ENCODE measurements at regions not wholly inside any gene's neighbourhood (a gene's known extent, or its start where the extent isn't known, plus 50 kb on each side); places are given as distances from the start of the nearest gene placed in this dataset.

- TF ChIP-seq GABPA (IDR thresholded peaks at IDR 0.05 in 1 of 2, conservative IDR thresholded peaks at IDR 0.05 in 1 of 2) (no peak), YY1 (IDR thresholded peaks at IDR 0.05) (no peak)
- Histone ChIP-seq H3K4me1 (ENCODE audit: control insufficient read depth in 4 of 4, insufficient read depth in 4 of 4, low read length in 3 of 4) (peaks cover 0 to 1% (median 0%) of the 10 kb centered on the region in 4 donors), H3K9ac (ENCODE audit: low read depth in 1 of 2, low read length in 2 of 2) (no peak overlapping the region), H3K36me3 (ENCODE audit: control insufficient read depth in 4 of 4, insufficient read depth in 3 of 4, low read depth in 1 of 4, low read length in 3 of 4) (no peaks in the 10 kb centered on the region), H3K27ac (ENCODE audit: low read depth in 1 of 2, low read length in 2 of 2) (no peak overlapping the region), H3K27me3 (ENCODE audit: control insufficient read depth in 4 of 4, insufficient read depth in 4 of 4, low read length in 3 of 4) (peaks cover 0 to 6% (median 0%) of the 10 kb centered on the region in 4 donors), H3K9me3 (ENCODE audit: control insufficient read depth in 4 of 4, low read length in 3 of 4) (no peaks in the 10 kb centered on the region), H3K4me3 (ENCODE audit: low read depth in 1 of 3, low read length in 3 of 3) (no peak overlapping the region)
- DNase-seq (ENCODE audit: low spot score): no peak
- WGBS: 62% methylated on average over 1 of the region's 1 CpG
Measured at GRCh38 chr2:29995241-29995640, 73.9 kb upstream of the ALK start.

- H3K4me3 ChIP-seq (ENCODE audit: low read depth in 1 of 3, low read length in 3 of 3): no peak overlapping the region
- H3K27me3 ChIP-seq (ENCODE audit: control insufficient read depth in 4 of 4, insufficient read depth in 4 of 4, low read length in 3 of 4): no peaks in the 10 kb centered on the region
- H3K36me3 ChIP-seq (ENCODE audit: control insufficient read depth in 4 of 4, insufficient read depth in 3 of 4, low read depth in 1 of 4, low read length in 3 of 4): no peaks in the 10 kb centered on the region
- no peaks in the 10 kb centered on the region for H3K9me3 ChIP-seq (ENCODE audit: control insufficient read depth in 4 of 4, low read length in 3 of 4)
- no peak overlapping the region for H3K9ac ChIP-seq (ENCODE audit: low read depth in 1 of 2, low read length in 2 of 2)
- TF ChIP-seq NR2F2 (IDR thresholded peaks at IDR 0.05) (no peak), CTCF (IDR thresholded peaks at IDR 0.05; ENCODE audit: low read depth, low read length, missing input control) (no peak), FOXA1 (IDR thresholded peaks at IDR 0.05) (no peak), GABPA (IDR thresholded peaks at IDR 0.05 in 1 of 2, conservative IDR thresholded peaks at IDR 0.05 in 1 of 2) (no peak)
- H3K27ac ChIP-seq (ENCODE audit: low read depth in 1 of 2, low read length in 2 of 2): no peak overlapping the region
- no peak for DNase-seq (ENCODE audit: low spot score)
- H3K4me1 ChIP-seq (ENCODE audit: control insufficient read depth in 4 of 4, insufficient read depth in 4 of 4, low read length in 3 of 4): no peaks in the 10 kb centered on the region
Measured at GRCh38 chr2:30003128-30003527, 81.7 kb upstream of the ALK start.

- Histone ChIP-seq H3K4me1 (ENCODE audit: control insufficient read depth in 4 of 4, insufficient read depth in 4 of 4, low read length in 3 of 4) (no peaks in the 10 kb centered on the region), H3K27ac (ENCODE audit: low read depth in 1 of 2, low read length in 2 of 2) (no peak overlapping the region), H3K9ac (ENCODE audit: low read depth in 1 of 2, low read length in 2 of 2) (no peak overlapping the region), H3K27me3 (ENCODE audit: control insufficient read depth in 4 of 4, insufficient read depth in 4 of 4, low read length in 3 of 4) (no peaks in the 10 kb centered on the region), H3K9me3 (ENCODE audit: control insufficient read depth in 4 of 4, low read length in 3 of 4) (no peaks in the 10 kb centered on the region), H3K4me3 (ENCODE audit: low read depth in 1 of 3, low read length in 3 of 3) (no peak overlapping the region), H3K36me3 (ENCODE audit: control insufficient read depth in 4 of 4, insufficient read depth in 3 of 4, low read depth in 1 of 4, low read length in 3 of 4) (no peaks in the 10 kb centered on the region)
- TF ChIP-seq ZBTB33 (IDR thresholded peaks at IDR 0.05) (no peak), FOXA2 (IDR thresholded peaks at IDR 0.05) (no peak), TAF1 (conservative IDR thresholded peaks at IDR 0.05) (no peak), REST (IDR thresholded peaks at IDR 0.05) (no peak), NR2F2 (IDR thresholded peaks at IDR 0.05) (no peak), ATF3 (IDR thresholded peaks at IDR 0.05) (no peak), CTCF (IDR thresholded peaks at IDR 0.05; ENCODE audit: low read depth, low read length, missing input control) (no peak), GABPA (IDR thresholded peaks at IDR 0.05 in 1 of 2, conservative IDR thresholded peaks at IDR 0.05 in 1 of 2) (no peak), YY1 (IDR thresholded peaks at IDR 0.05) (no peak)
- DNase-seq (ENCODE audit: low spot score): no peak
- 60% methylated on average over 4 of the region's 4 CpGs for WGBS
Measured at GRCh38 chr2:30022444-30023071, 101.2 kb upstream of the ALK start.
